SU-DHL-6 (cell line): ENCODE measurements at regions not wholly inside any gene's neighbourhood (a gene's known extent, or its start where the extent isn't known, plus 50 kb on each side); places are given as distances from the start of the nearest gene placed in this dataset.

Experiments used
- H2AFZ ChIP-seq: fragments of 200-600 bp; sonication (generic); 2 replicates; pipeline ENCODE4 v1.6.1; 2014; ENCODE audit warnings: low read depth, mild to moderate bottlenecking, moderate library complexity, mixed read lengths, antibody characterized with exemption, low read length; ENCODE audit not compliant: severe bottlenecking
- H3F3A ChIP-seq: fragments of 200-600 bp; shearing (Covaris generic); 2 replicates; pipeline ENCODE4 v1.6.0; 2016; ENCODE audit warnings: antibody characterized with exemption, mild to moderate bottlenecking; ENCODE audit not compliant: insufficient read depth
- H3K27ac ChIP-seq: fragments of 200-600 bp; sonication (generic); 2 replicates; pipeline ENCODE4 v1.5.1; 2016; ENCODE audit warnings: low read depth, mild to moderate bottlenecking, low read length, moderate library complexity, mixed read lengths
- H3K27me3 ChIP-seq: fragments of 200-600 bp; sonication (generic), shearing (Covaris generic); 2 replicates; pipeline ENCODE4 v1.6.0; 2014; ENCODE audit warnings: mild to moderate bottlenecking, low read length
- H3K36me3 ChIP-seq: fragments of 200-600 bp; sonication (generic); 2 replicates; pipeline ENCODE4 v1.6.1; 2014; ENCODE audit warnings: mild to moderate bottlenecking, low read length, mixed read lengths
- H3K4me2 ChIP-seq: fragments of 300-600, 200-600 bp; shearing (Covaris generic), sonication (generic); 2 replicates; pipeline ENCODE4 v1.6.0; 2014; ENCODE audit warnings: low read length, low read depth, mild to moderate bottlenecking; ENCODE audit not compliant: poor library complexity, severe bottlenecking
- H3K4me3 ChIP-seq: fragments of 200-600 bp; sonication (generic); 2 replicates; pipeline ENCODE4 v1.5.1; 2014; ENCODE audit warnings: antibody characterized with exemption, low read length, mild to moderate bottlenecking, mixed read lengths; ENCODE audit not compliant: insufficient read depth, poor library complexity, severe bottlenecking
- H3K79me2 ChIP-seq: fragments of 200-600 bp; sonication (generic); 2 replicates; pipeline ENCODE4 v1.6.1; 2014; ENCODE audit warnings: mild to moderate bottlenecking, low read length, moderate library complexity; ENCODE audit not compliant: insufficient read depth
- H3K9ac ChIP-seq: fragments of 200-600 bp; sonication (generic); 2 replicates; pipeline ENCODE4 v1.7.0; 2014; ENCODE audit warnings: mild to moderate bottlenecking, low read length
- H3K9me2 ChIP-seq: fragments of 200-600 bp; sonication (generic); replicated peaks from 2 replicates; pipeline ENCODE4 v1.6.1; 2014; ENCODE audit warnings: low read length; ENCODE audit not compliant: insufficient read depth
- H3K9me3 ChIP-seq: fragments of 200-600 bp; sonication (generic); 2 replicates; pipeline ENCODE4 v1.6.1; 2014; ENCODE audit warnings: low read length, mixed read lengths; ENCODE audit not compliant: insufficient read depth
- H4K20me1 ChIP-seq: fragments of 200-600 bp; sonication (generic); 2 replicates; pipeline ENCODE4 v1.6.1; 2014; ENCODE audit warnings: low read depth, mild to moderate bottlenecking, antibody characterized with exemption, low read length, moderate library complexity, mixed read lengths
- EZH2phosphoT487 ChIP-seq: fragments of 200-600 bp; sonication (generic), shearing (Covaris generic); conservative IDR thresholded peaks from 2 replicates; pipeline ENCODE4 v1.6.1; 2018; ENCODE audit warnings: mild to moderate bottlenecking, antibody characterized with exemption, low read length, moderate library complexity, mixed read lengths
- TF ChIP-seq, protein P1 (sequence below): fragments of 200-600 bp; sonication (generic); IDR thresholded peaks from one replicate; pipeline ENCODE4 v1.5.1; 2017; ENCODE audit warnings: antibody characterized with exemption, mild to moderate bottlenecking, low read length, moderate library complexity; ENCODE audit not compliant: insufficient read depth, poor library complexity, severe bottlenecking

DNA sequence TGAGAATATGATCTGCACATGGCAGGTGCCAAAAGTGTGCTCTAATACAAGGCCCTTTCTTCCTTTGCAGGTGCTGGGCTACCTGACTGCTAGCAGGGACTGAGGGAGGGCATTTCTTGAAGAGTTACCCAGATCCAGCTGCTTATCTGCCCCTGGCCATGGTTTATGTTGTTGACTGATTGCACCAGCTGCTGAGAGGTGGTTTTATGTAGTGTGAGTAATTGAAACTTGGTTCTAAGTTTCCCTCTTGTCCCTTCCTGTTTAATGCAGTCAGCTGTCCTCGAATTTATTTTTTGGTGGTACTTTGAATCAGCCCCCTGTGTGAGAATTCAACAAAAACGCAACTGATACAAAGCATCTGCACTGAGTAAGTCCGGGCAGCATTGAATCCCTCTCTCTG, 288.3 kb upstream of the C2CD4B start:
- Histone ChIP-seq H3K36me3 (no peaks in the 10 kb centered on the region), H3K4me3 (no peak overlapping the region), H3F3A (no peaks in the 10 kb centered on the region), H2AFZ (no peak overlapping the region), H3K79me2 (no peaks in the 10 kb centered on the region), H3K4me2 (no peak overlapping the region), H3K9me2 (no peaks in the 10 kb centered on the region), H3K27ac (no peak overlapping the region), H3K27me3 (no peaks in the 10 kb centered on the region), H3K9me3 (no peaks in the 10 kb centered on the region), H4K20me1 (no peaks in the 10 kb centered on the region), H3K9ac (no peak overlapping the region)
- no peak for TF ChIP-seq EZH2phosphoT487
- TF ChIP-seq, protein P1, sequence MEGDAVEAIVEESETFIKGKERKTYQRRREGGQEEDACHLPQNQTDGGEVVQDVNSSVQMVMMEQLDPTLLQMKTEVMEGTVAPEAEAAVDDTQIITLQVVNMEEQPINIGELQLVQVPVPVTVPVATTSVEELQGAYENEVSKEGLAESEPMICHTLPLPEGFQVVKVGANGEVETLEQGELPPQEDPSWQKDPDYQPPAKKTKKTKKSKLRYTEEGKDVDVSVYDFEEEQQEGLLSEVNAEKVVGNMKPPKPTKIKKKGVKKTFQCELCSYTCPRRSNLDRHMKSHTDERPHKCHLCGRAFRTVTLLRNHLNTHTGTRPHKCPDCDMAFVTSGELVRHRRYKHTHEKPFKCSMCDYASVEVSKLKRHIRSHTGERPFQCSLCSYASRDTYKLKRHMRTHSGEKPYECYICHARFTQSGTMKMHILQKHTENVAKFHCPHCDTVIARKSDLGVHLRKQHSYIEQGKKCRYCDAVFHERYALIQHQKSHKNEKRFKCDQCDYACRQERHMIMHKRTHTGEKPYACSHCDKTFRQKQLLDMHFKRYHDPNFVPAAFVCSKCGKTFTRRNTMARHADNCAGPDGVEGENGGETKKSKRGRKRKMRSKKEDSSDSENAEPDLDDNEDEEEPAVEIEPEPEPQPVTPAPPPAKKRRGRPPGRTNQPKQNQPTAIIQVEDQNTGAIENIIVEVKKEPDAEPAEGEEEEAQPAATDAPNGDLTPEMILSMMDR, result no peak

DNA sequence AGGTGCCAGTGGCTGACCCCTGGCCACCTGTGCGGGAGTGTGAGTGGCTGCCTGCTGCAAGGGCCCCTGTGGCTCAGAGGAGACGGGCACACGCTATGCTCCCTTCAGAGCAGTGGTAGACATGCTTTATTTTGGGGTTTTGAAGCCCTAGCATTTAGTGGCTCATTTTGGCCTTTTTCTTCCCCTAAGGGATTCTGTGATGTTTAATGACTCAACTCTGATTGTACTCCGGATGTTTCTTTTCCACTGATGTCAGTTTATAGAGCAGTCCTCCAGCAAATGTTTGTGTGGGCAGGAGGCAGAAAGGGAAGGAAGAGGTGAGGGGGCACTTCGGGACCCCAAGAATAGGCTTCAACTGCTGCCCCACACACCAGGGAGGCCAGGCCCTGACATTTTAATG, 288.9 kb upstream of the C2CD4B start:
- Histone ChIP-seq H3K79me2 (no peaks in the 10 kb centered on the region), H3K9ac (no peak overlapping the region), H3K9me3 (no peaks in the 10 kb centered on the region), H4K20me1 (no peaks in the 10 kb centered on the region), H2AFZ (no peak overlapping the region), H3K4me2 (no peak overlapping the region), H3K4me3 (no peak overlapping the region), H3K27me3 (no peaks in the 10 kb centered on the region), H3K9me2 (no peaks in the 10 kb centered on the region), H3K36me3 (no peaks in the 10 kb centered on the region), H3K27ac (no peak overlapping the region), H3F3A (no peaks in the 10 kb centered on the region)
- no peak for TF ChIP-seq EZH2phosphoT487
- TF ChIP-seq, protein P1, result no peak

DNA sequence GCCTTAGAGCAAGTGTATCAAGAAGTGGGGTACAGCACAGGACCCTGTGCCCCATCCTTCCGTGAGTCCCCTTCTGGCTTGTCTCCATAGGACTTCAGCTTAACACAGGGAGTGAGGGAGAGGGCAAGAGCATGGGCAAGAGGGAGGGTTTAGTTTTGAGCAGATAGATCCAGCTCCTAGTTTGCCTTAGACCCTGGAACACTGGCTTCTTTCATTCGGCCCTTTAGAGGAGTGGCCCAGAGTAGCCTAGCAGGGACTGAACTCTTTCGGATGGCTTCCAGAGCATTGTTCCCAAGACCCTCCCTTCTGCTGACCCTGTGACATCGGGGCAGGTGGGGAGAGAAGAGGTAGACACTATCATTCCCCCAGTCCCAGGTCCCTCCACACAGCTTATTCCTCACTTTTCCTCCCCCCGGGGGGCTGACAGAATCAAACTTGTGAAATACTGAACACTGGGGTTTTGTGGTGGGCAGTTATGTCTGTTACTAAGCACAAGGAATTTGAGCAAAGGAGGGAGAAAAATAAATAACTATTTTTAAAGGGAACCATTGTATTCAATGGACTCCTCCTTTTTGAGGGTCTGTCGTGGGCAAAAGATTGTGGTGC, 289.6 kb upstream of the C2CD4B start:
- no peaks in the 10 kb centered on the region for H3K9me3 ChIP-seq
- no peaks in the 10 kb centered on the region for H3F3A ChIP-seq
- H3K36me3 ChIP-seq, result no peaks in the 10 kb centered on the region
- no peaks in the 10 kb centered on the region for H4K20me1 ChIP-seq
- H3K27ac ChIP-seq, result no peak overlapping the region
- no peak overlapping the region for H2AFZ ChIP-seq
- no peaks in the 10 kb centered on the region for H3K9me2 ChIP-seq
- no peaks in the 10 kb centered on the region for H3K27me3 ChIP-seq
- H3K79me2 ChIP-seq, result no peaks in the 10 kb centered on the region
- no peak overlapping the region for H3K4me3 ChIP-seq
- no peak overlapping the region for H3K4me2 ChIP-seq
- H3K9ac ChIP-seq, result no peak overlapping the region
- no peak for TF ChIP-seq EZH2phosphoT487
- TF ChIP-seq, protein P1, result no peak
